LNCAP (cell line): ENCODE measurements at regions not wholly inside any gene's neighbourhood (a gene's known extent, or its start where the extent isn't known, plus 50 kb on each side); places are given as distances from the start of the nearest gene placed in this dataset.

ENCODE experiments used
- TF ChIP-seq, protein P1 (sequence below): fragments of 450-650 bp; IDR thresholded peaks from 2 replicates; pipeline ENCODE4 v1.5.1; 2017; ENCODE audit warnings: mild to moderate bottlenecking

DNA sequence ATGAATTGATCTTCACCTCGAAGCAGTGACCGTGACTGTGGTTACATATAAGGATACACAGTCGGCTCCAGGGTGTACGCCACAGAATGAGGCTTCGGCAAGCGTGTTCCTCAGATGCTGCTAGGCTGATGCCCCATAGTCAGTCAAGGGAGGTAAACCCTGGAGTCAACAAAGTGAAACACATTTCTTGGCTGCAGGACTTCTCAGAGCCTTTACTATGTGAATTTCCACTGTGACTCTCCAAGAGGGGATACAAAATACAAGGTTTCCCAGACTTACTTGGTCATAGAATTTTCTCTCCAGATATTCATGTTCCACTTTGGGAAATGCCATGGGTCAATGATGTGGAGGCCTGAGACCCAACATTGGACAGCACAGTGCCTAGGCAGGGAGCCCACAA is 260.6 kb downstream of the BCL11B start:
- TF ChIP-seq, protein P1, sequence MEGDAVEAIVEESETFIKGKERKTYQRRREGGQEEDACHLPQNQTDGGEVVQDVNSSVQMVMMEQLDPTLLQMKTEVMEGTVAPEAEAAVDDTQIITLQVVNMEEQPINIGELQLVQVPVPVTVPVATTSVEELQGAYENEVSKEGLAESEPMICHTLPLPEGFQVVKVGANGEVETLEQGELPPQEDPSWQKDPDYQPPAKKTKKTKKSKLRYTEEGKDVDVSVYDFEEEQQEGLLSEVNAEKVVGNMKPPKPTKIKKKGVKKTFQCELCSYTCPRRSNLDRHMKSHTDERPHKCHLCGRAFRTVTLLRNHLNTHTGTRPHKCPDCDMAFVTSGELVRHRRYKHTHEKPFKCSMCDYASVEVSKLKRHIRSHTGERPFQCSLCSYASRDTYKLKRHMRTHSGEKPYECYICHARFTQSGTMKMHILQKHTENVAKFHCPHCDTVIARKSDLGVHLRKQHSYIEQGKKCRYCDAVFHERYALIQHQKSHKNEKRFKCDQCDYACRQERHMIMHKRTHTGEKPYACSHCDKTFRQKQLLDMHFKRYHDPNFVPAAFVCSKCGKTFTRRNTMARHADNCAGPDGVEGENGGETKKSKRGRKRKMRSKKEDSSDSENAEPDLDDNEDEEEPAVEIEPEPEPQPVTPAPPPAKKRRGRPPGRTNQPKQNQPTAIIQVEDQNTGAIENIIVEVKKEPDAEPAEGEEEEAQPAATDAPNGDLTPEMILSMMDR: no peak

DNA sequence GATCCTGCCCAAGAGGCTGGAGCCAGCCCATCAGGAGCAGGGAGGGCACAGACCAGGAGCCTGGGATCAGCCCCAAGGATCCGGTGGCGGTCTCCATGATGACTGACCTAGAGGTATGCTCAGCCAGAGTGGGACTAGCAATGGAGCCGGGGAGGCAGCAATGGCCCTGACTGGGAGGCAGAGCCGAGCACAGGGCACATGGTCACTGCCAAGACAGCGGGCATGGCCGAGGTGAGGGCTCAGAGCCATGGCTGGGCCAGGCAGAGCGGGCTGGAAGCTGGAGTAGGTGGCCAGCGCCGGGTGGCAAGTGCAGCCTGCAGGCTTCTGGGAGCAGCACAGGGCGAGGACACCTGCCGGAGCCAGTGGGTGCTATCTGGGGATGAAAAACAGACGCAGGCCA is 259.3 kb downstream of the BCL11B start:
- TF ChIP-seq, protein P1: no peak

DNA sequence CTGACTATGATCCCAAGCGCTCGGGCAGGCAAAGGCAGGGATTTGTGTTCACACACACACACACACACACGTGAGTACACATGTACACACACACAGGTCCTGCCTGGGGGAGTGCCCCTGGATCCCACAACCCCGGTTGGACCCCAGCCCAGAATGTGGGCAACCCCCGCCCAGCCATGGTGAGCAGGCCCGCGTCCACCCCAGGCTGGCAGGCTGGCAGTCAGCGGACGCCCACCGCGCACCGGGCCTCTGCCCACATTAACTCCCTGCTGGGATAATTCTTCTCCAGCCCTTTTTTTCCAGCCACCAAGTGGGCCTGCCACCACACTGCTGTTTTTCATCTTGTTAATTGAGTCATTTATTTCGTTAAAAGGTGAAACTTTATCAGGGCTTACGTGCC is 256.2 kb downstream of the BCL11B start:
- TF ChIP-seq, protein P1: no peak

DNA sequence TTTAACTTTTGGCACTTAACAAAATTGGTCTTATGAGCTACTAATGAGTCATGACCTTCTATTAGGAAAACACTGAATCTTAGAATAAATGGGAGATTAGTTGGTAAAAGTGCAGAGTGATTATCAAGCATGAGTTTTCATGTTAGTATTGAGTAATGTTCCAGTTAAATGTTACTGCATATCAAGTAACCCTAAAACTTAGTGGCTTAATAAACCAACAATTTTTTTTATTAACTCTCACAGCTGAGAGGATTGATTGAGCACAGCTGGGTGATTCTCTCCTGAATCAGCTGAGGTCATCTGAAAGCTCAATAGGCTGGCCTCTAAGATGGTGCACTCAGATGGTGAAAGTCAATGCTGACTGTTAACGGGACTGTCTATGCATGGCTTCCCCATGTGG is 248.6 kb downstream of the BCL11B start:
- TF ChIP-seq, protein P1: no peak

DNA sequence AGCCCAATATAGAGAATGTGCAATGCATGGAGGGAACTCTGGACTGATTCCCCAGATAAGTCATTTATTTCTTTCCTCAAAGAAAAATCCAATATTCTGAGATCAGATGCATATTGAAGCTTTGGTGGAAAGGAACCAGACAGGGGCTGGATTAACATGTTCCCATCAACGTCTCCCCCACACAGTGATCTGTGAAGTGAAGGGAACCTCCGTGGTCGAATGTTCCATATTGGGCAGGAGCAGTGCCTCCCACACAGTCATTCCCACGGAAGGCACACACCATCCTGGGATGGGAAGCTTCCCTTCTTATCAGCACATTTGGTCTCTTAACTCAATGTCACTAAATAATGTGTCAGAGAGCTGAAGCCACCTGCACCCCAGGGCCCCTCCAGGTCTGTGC is 247.1 kb downstream of the BCL11B start:
- TF ChIP-seq, protein P1: no peak

DNA sequence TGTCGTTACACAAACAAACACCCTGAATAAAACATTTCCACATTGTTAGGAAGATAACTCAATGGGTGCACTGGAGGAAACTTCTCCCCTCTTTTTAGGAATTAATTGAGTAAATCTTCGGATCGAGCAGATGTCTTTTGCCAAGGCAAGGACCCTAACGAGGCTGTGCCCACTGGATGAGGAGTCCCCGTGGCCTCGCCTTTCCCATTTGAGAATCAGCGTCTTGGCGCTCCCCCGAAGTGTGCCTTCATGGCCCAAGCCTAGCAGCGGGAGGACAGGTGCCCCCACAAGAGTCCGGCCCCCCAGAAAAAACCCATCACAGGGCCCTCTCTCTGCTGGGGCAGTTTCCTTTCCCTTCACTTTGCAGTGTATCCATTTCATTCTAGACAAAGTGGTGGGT is 246.6 kb downstream of the BCL11B start:
- TF ChIP-seq, protein P1: no peak

DNA sequence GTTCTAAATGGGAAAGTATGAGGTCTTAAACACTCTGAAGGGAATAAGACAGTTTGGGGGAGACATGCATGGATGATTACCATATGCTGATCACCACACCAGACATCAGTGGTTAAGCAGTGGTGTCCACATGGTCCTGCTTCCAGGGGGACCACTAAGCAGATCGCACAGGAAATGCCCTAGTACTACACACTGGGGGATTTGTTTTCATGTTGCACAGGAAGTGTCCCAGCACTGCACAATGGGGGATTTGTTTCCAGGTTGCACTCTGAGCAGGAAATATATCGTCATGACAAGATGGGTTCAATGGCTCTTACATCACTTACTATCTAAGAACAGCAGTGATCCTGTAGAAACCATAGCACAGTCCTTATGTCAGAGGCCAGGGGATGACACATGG is 245.5 kb downstream of the BCL11B start:
- TF ChIP-seq, protein P1: no peak

DNA sequence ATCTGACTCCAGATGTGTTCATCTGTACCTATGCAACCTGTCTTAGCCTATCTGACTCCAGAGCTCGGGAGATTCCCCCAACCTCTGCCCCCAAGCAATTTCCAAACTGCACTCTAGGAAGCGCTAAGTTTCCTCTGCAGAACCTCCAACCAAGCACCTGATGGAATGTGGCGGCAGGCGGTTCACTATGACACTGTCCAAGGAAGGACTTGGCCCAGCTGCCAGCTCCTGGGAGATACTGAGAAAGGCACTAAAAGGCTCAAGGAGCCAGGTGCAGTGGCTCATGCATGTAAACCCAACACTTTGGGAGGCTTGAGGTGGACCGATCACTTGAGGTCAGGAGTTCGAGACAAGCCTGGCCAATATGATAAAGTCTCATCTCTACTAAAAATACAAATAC is 244.0 kb downstream of the BCL11B start:
- TF ChIP-seq, protein P1: no peak
